ENCODE measurements at regions not wholly inside any gene's neighbourhood (a gene's known extent, or its start where the extent isn't known, plus 50 kb on each side); places are given as distances from the start of the nearest gene placed in this dataset.

DNA sequence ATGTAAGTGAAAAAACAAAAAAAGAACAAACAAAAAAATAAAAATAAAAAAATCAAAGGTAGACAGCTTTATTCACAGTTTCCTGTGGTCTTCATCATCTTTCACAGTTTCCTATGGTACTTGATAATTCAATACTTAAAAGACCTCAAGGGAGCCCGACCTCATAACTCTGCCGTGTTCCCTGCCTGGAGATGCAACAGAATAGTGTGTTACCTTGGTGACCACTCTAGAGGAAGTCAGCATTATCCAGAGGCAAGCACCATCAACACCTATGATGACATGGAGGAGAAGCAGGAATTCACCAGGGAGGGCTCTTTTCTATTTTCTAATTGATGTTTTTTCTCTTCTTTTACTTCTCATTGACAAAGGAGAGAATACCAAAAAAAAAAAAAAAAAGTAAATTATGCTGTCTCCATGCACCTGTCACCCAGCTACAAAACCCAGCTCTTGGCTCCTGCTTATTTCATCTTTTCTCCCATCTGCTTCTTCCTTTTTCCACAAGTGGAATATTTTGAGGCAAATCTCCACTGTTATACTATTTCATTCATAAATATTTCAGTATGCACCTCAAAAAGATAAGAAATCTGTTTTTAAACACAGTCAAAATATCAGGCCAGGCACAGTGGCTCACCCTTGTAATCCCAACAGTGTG lies 95.8 kb upstream of the STXBP5 start:
- H3K9me3 Mint-ChIP-seq (ENCODE audit: unreplicated experiment) = peaks cover 4% of the 10 kb centered on the region
- no peak overlapping the region for H3K4me3 Mint-ChIP-seq (ENCODE audit: unreplicated experiment)
- TF ChIP-seq, protein P1, sequence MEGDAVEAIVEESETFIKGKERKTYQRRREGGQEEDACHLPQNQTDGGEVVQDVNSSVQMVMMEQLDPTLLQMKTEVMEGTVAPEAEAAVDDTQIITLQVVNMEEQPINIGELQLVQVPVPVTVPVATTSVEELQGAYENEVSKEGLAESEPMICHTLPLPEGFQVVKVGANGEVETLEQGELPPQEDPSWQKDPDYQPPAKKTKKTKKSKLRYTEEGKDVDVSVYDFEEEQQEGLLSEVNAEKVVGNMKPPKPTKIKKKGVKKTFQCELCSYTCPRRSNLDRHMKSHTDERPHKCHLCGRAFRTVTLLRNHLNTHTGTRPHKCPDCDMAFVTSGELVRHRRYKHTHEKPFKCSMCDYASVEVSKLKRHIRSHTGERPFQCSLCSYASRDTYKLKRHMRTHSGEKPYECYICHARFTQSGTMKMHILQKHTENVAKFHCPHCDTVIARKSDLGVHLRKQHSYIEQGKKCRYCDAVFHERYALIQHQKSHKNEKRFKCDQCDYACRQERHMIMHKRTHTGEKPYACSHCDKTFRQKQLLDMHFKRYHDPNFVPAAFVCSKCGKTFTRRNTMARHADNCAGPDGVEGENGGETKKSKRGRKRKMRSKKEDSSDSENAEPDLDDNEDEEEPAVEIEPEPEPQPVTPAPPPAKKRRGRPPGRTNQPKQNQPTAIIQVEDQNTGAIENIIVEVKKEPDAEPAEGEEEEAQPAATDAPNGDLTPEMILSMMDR (IDR thresholded peaks at IDR 0.05; ENCODE audit: partially characterized antibody, unreplicated experiment) = no peak
- no peaks in the 10 kb centered on the region for H3K4me1 Mint-ChIP-seq (ENCODE audit: low read depth, unreplicated experiment)
- no peak for DNase-seq
- H3K36me3 Mint-ChIP-seq (ENCODE audit: unreplicated experiment) = no peaks in the 10 kb centered on the region
- H3K27me3 Mint-ChIP-seq (ENCODE audit: unreplicated experiment) = no peaks in the 10 kb centered on the region
- no peak overlapping the region for H3K27ac Mint-ChIP-seq (ENCODE audit: unreplicated experiment)

DNA sequence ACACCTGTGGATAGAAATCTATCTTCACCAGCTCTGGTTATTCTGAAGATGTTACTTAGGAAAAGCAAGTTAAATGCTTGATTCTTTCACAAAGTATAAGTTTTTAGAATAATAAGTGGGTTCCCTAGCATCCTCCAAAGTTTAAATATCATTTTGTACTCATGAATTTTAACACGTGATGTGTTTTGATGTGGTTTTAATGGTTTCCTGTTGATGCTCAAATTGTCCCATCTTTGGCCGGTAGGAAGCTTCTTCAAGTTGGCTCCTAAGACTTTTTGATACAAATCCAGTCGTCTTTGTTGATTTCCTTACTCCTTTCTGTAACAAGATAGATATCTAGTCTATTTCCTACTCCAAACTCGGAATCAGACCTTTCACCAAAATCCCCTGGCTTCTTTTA lies 94.5 kb upstream of the STXBP5 start:
- Mint-ChIP-seq H3K27ac (ENCODE audit: unreplicated experiment) (no peak overlapping the region), H3K36me3 (ENCODE audit: unreplicated experiment) (no peaks in the 10 kb centered on the region), H3K27me3 (ENCODE audit: unreplicated experiment) (no peaks in the 10 kb centered on the region), H3K4me3 (ENCODE audit: unreplicated experiment) (no peak overlapping the region), H3K9me3 (ENCODE audit: unreplicated experiment) (peaks cover 4% of the 10 kb centered on the region), H3K4me1 (ENCODE audit: low read depth, unreplicated experiment) (no peaks in the 10 kb centered on the region)
- TF ChIP-seq, protein P1 (IDR thresholded peaks at IDR 0.05; ENCODE audit: partially characterized antibody, unreplicated experiment) = no peak
- DNase-seq = no peak

DNA sequence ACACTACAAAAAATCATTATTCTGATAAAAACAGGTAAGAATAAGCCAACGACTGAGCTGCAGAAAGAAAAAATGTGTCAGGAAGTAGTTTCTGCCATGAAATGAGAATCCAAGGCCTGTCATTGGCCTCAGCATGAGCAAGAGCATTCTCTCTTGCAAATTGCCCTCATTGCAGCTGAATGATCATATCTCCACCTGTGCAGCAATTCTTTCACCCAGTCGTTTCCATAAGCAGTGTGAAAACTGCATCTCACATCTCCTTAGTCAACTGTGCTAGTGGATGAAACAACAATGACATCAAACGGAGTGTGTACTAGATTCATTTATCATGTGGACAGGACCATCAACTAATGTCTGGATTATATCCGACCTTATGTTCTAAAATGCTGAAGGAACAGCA lies 88.2 kb upstream of the STXBP5 start:
- no peak for DNase-seq
- H3K27me3 Mint-ChIP-seq (ENCODE audit: unreplicated experiment) = no peaks in the 10 kb centered on the region
- no peak overlapping the region for H3K27ac Mint-ChIP-seq (ENCODE audit: unreplicated experiment)
- TF ChIP-seq, protein P1 (IDR thresholded peaks at IDR 0.05; ENCODE audit: partially characterized antibody, unreplicated experiment) = no peak
- H3K4me3 Mint-ChIP-seq (ENCODE audit: unreplicated experiment) = no peak overlapping the region
- no peaks in the 10 kb centered on the region for H3K4me1 Mint-ChIP-seq (ENCODE audit: low read depth, unreplicated experiment)
- H3K9me3 Mint-ChIP-seq (ENCODE audit: unreplicated experiment) = no peaks in the 10 kb centered on the region
- H3K36me3 Mint-ChIP-seq (ENCODE audit: unreplicated experiment) = no peaks in the 10 kb centered on the region

DNA sequence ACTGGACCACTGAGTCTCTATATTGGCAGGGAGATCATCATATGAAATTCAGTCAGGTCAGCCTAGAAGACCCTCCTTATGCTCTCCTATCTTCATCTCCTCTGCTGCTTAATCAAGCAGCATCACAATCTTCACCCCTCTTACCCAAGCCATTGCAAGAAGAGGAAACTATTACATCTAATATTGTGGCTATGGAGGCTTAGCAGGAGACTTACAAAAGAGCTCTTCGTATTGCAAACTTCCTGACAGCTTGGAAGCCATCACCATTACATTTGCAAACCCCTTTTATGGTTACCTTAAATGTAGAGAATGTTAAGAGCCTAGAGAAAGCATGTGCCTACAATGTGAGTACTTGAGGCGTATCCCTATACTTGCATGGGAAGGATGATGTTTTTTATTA lies 87.2 kb upstream of the STXBP5 start:
- no peaks in the 10 kb centered on the region for H3K27me3 Mint-ChIP-seq (ENCODE audit: unreplicated experiment)
- H3K4me3 Mint-ChIP-seq (ENCODE audit: unreplicated experiment) = no peak overlapping the region
- H3K4me1 Mint-ChIP-seq (ENCODE audit: low read depth, unreplicated experiment) = no peaks in the 10 kb centered on the region
- TF ChIP-seq, protein P1 (IDR thresholded peaks at IDR 0.05; ENCODE audit: partially characterized antibody, unreplicated experiment) = no peak
- H3K9me3 Mint-ChIP-seq (ENCODE audit: unreplicated experiment) = no peaks in the 10 kb centered on the region
- no peak overlapping the region for H3K27ac Mint-ChIP-seq (ENCODE audit: unreplicated experiment)
- no peaks in the 10 kb centered on the region for H3K36me3 Mint-ChIP-seq (ENCODE audit: unreplicated experiment)
- DNase-seq = no peak

DNA sequence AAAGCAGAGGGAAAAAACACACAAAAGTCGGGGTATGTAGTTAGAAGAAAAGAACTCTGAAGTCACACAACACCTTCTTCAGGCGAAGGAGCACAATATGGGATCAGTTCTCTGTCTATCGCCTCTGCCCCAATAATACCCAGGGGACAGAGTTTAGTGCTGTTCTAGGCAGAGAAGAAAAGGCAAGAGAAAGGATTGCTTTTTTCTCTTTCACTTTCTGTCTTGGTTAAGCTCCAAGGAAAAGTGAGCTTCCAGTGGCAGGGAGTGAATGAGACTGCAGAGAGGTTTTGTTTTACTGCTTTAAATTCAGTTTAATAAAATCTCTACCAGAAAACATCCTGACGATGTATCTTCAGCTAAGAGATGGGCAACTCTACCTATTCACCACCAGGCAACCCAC lies 86.6 kb upstream of the STXBP5 start:
- no peak for DNase-seq
- Mint-ChIP-seq H3K27ac (ENCODE audit: unreplicated experiment) (no peak overlapping the region), H3K4me3 (ENCODE audit: unreplicated experiment) (no peak overlapping the region), H3K9me3 (ENCODE audit: unreplicated experiment) (no peaks in the 10 kb centered on the region), H3K36me3 (ENCODE audit: unreplicated experiment) (no peaks in the 10 kb centered on the region), H3K27me3 (ENCODE audit: unreplicated experiment) (no peaks in the 10 kb centered on the region), H3K4me1 (ENCODE audit: low read depth, unreplicated experiment) (no peaks in the 10 kb centered on the region)
- TF ChIP-seq, protein P1 (IDR thresholded peaks at IDR 0.05; ENCODE audit: partially characterized antibody, unreplicated experiment) = no peak
